Activated T-cell treated with anti-CD3 and anti-CD28 coated beads for 24 hours (primary cell): ENCODE measurements at regions not wholly inside any gene's neighbourhood (a gene's known extent, or its start where the extent isn't known, plus 50 kb on each side); places are given as distances from the start of the nearest gene placed in this dataset.

Experiments used
- DNase-seq: peaks from one replicate; pipeline ENCODE4 v3.0.0-alpha.2; 2020; ENCODE audit warnings: low read depth

DNA sequence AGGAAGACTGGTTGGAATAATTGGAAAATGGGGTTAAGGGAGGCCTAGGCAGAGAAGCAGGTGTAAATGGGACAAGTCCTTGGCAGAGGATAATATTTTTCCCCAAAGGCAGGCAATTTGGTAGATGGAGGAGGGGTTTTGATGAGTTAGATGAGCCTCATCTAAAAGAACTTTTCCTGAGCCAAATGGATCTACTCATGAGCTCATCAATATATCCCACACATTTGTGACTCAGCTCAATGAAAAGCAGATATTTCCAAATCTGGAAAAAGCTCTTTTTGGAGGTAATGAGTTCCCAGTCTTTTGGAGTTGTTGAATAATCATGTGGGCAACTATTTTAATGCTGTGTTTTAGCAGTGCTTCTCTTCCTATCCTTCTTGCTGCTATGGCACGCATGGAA, 685.5 kb upstream of the CITED2 start:
- no peak for DNase-seq

DNA sequence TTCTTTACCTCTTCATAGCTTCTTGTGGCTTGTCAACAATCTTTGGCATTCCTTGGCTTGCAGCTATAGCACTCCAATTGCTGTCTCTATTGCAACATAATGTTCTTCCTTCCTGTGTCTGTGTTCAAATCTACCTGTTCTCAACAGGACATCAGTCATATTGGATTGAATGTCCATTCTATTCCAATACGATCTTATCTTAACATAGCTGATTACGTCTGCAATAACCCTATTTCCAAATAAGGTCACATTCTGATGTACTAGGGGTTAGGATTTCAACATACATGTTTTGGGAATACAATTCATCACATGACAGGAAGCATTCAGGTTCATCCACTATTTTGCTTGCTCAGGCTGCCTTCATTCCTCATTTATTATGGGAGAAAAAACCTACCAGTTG, 684.4 kb upstream of the CITED2 start:
- no peak for DNase-seq

DNA sequence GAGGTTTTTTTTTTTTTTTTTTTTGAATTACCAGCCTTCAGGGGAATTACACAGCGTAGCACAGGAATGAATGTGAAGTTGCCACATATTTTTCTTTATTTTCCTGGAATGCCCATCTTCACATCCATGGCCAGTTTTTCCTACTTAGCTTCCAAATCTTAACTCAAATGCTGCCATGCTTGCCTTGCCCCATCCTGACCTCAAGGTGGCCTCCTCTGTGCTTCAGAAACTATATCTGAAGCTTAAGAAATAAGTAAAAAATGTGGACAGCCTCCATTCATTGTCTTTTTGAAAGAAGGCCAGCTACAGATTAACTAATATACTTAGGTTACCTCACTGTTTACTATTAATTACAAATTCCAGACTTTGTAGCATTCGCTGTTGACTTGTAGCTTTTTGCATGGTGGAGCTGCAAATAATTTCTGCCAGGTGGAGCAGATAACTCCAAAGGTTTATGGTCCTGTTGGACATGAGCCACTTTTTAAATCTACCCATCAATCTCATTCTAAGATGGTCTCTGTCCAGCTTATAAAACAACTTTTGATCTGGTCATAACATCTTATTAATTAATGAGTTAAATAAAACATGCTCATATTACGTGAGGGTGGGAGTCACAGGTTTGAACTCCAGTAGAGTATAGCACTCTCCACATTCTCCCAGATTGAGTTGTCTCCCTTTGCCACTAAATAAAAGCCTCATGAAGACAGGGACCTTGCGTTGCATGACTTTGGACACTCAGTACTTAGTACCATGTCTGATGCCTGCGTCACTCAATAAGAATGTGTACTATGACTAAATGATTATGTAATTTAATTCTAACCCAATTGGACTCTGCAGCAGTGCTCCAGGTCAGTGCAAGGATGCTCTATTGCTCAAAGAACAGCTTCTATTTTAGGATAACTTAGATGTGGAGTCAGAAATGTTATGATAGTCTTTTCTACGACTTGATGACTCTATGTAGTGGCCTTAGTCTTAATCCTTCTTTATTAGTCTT, 678.6 kb upstream of the CITED2 start:
- DNase-seq, result no peak

DNA sequence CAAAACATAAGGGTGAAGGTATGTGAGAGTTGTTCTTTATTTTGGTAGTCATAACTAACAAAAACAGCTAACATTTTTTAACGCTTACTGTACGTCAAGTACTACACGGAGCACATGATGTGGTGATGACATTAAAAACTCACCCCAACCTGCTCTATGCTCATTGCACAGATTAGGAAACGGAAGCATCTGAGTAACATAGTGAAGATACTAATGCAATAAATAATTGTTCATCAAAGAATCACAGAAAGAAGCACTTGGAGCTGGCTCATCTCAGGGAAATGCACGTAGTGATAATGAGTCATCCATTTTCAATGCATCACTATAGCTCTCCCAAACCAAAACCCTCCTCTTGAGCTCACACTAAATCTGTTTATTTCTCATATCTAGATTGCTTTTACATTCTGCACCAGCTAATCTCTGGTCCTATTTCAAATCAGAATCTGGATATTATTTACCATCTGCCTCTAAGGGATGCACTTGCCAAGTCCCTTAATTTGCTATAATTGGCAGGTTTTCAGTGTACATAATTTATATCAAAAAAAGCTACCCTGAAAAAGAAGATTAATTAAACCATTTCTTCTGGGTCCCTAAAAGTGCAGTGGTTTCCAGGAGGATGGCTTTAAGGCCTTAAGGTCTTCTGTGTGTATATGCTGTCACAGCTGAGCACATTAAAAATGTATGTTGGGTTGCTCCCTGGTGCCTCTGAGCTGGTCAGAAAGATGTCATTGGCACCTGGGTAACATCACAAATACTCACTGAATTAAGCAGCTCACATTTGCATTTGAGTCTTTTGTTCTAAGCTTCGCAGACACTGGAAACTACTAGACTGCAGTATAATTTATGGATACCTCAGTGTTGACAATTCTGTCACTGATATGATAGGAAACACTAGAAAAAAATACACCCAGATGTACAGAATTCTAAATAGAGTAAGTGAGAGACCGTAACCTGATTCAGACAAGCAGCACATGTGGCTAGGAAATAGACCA, 677.4 kb upstream of the CITED2 start:
- DNase-seq, result no peak

DNA sequence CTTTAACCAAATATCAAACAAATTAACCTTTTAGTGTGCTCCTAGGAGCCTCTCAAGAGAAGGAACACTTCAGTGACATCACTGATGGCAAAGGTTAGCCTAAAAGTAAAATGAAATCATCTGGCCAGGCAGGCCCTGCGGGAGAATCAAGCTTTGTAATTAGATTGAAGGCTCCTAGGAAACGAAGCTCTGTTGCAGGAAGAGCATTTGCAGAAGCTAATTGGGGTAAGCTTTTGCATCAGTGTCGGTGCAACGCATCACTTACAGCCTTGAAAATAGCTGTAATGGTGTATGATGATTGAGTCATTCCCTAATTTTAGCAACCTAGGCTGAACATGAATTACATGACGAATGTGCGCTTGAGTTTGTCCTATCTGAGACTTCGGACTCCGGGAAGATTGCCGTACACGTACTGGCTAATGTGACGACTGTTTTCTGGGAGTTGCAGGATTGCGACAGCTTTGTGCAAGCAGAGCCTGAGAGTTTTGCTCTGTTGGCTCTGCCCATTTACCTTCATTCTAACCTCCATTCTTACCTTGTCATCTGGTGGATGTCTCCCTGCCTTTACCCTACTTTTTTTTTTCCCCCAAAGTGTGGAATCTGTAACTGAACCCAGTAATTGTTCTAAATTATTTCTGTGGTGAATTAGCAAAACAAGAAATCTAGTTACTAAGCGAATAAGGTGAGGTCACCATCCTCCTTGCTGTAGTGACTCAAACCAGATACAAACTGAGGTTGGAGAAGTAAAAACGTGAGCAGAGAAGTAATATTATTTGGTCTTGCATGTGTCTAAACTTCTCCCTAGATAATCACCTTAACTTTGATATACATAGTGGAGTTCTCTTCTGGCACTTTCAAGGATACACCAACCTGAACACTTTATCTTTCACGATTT, 675.9 kb upstream of the CITED2 start:
- DNase-seq, result no peak

DNA sequence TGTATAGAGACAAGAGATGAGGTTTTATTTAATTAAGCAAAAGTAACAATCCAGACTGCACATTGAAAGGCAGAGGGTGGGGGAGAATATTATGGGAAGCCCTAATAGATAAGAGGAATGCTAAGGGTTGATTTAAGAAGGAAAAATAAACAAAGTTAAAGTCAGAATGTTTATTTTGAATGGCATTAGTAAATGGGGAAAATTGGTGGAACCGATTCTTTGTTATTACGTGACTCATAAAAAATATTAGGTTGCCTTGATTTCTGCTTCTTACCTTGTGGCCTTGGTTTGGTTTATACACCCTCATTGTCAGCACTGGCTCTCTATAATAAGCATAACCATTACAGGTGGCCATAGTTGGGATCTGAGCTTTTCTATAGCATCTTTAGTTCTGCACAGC, 674.8 kb upstream of the CITED2 start:
- DNase-seq, result no peak

DNA sequence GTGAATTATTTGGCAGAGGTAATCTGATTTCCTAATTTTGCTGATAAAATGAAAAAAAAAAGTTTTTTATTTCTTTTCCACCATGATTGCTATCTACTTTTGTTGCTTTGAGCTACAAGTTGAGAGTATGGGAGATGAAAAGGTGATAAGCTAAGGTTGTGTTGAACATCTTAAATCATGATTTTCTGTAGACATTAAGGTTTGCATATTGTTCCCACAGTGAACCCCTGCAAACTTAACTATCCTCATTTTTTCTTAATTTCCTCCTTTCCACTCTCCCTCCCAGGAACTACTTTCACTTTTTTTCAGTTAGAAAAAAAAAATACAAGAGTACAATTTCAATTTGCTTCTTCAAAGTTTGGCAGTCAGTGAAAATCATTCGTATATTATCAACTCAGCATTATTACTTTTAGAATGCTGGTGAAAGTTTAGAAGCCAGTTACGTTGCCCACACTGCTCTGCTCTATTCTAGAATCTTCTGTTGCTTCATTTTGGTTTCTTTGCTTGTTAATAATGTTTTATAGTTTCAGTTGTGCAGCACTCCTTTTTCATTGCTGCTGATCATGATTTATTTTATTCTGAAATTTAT, 673.8 kb upstream of the CITED2 start:
- no peak for DNase-seq

DNA sequence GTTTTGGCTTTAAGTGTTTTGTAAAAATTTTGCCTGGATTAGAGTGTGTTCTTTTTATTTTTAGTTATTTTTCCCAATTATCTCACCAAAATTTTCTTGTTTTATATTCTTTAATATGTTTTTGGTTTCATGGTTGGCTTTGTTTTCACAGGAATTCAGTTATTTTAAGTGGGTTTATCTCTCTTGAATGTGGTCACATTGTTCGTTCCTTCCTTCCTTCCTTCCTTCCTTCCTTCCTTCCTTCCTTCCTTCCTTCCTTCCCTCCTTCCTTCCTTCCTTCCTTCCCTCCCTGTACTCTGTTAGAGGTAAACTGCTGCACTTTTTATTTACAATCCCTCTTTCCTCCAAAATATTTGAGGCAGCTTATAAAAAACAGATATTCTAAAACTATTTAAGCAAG, 672.9 kb upstream of the CITED2 start:
- DNase-seq, result no peak

DNA sequence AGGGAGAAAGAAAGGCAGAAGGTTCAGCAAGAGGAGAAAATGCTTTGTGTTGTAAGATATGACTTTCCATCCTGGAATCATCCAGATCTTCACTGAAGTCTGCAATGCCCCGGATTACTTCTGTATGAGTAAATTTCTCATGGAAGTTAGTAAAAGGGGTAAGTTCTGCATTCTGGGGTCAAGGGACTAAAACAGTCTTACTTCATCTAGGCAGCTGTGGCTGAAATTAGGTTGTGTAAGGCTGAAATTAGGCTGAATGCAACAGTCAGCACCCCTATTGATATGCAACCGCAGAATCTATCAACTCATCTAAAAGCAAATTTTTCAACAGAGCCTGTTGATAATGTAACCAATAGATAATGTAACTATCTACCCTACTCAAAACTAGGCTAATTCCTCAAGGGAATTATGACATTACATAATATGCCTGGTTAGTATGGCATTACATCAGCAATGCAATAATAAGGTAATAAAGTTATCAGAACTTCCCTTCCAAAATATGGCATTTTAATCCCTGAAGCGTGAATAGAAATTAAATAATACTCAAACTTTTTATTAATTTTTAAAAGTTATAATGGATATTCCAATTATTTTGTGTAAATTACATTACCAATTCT, 671.7 kb upstream of the CITED2 start:
- no peak for DNase-seq

DNA sequence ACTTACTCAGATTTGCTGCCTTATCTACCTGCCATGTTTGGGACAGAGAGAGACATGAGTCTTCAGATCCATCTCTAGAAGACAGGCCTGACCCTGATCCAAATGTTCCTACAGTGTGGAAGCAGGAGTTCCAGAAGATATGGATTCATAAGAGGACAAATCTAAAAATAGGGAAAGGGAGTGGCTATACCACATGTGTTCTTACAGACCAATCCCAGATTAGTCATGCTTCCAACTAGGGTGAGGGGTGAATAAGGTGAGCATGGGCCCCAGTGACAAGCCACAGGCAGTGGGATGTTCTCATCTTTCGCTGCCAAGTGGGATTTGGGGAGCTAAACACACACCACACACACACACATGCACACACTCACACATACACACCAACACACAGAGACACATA, 670.7 kb upstream of the CITED2 start:
- no peak for DNase-seq

DNA sequence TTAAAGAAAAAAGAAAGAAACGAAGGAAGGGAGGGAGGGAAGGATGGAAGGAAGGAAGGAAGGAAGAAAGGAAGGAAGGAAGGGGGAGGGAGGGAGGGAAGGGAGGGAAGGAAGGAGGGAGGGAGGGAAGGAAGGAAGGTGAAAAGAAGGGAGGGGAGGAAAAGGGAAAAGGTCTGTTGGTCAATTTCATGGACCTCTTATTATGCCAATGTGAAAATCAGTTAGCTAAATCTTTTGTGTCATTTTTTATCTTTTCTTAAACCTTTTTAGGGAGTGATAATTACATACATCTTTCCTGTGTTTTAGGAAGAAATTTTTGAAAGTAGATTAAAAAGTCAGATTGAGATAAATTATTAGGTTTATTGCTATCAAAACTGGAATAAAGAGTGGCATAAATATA, 670.2 kb upstream of the CITED2 start:
- no peak for DNase-seq

DNA sequence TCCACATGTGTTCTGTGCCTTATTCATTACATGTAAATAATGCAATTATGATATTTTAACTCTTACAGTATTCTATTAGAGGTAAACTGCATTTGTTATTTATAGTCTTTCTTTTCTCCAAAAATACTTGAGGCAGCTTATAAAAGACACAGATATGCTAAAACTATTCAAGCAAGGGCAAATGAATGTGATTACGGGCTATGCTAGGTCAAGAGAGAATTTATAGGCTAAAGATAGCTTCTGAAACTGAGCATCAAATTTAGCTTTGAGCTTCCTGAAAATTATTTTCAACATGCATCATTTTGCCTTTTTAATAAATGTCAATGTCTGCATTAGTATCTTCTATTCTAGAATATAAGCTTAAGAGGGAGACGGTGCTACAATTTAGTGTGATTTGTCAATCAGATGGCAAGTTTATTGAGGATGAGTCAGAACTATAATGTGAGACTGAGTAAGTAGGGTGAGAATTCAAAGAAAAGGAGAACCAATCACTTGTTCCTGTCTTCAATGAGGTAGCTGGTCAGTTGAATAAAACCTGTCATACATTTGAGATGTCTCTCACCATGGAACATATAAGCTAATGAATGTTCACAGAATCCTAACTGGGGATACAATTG, 669.4 kb upstream of the CITED2 start:
- no peak for DNase-seq

DNA sequence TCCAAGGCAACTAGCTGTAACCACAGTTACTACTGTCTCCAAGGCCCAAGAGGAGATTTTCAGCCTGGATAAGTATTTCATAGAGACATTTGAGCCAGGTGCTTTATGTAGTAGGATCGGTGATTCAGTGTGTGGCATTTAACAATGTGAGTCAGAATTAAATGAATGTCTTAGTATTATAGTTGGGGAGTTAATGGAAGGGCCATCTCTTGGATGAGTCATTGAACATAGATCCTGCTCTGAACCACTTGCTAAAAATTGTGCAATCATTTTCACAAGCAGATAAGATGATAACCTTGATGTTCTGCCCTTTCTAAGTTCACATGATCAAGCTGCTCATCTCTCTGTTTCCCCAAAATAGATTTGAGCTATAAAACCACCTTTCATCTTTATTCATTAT, 668.9 kb upstream of the CITED2 start:
- DNase-seq, result no peak

DNA sequence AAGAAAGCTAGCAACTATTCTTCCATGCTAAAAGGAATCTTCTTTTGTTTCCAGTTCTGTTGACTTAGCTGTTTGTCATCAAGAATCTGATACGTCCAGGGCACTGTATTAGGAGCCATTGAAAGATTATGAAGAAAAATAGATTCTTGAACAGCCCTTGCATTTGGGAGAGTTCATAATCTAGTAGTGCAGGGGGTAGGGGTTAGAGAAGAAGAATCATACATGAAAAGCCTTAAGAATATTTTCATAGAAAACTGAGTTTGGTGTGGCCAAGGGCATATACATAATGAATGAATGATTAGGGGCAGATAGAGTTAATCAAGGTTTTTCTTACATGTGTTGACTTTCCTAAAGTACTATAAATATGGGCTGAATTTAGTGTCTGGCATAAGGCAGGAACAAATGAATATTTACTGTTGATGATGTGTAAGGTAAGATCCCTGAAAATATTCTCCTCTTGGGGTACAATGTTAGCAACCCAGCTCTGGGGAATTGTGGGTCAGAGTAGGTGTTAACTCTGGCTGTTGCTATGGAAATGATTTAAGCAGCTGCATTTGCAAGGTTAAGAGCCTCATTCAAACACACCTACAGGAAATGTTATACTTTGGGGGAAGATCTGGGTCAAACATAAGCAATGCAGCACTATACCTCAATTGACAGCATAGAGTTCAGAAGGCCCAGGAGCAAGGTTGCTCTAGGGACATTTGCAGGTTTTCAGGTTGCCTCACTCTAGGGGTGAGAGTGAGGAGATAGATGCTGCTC, 667.3 kb upstream of the CITED2 start:
- no peak for DNase-seq

DNA sequence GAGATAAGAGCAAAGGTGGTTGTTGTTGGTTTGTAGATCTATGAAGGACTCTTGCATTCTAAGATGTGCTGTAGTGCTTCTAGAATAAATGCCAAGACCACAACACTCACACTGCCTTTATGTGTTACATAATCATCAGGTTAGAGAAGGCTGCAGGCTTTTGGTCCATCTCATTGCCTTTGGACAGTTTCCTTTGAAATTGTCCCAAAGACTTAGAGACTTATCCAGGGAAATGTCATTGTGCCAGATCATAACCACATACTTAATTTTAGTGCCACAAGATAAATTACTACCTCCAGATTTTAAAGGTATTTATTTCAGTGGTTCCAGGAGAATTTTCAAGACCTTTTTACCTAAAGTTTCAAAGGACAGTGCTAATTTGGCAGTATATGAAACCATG, 666.6 kb upstream of the CITED2 start:
- no peak for DNase-seq

DNA sequence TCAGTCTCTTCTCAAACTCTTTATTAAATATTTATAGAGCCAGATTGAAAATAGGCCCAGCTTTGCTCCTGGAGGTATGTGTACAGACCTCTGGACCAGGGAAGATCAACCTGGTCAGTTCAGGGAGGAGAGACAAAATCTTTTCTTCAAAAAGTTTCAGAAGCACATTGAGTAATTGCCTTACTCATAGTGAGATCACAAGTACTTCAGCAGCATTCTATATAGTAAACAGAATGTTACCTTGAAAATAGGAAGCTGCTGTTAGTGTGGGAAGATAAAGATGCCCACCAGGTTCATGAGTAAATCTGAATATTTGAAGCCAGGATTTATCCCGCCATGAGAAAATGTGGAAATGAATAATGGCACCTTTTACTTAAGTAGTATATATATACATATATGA, 665.9 kb upstream of the CITED2 start:
- DNase-seq, result no peak

DNA sequence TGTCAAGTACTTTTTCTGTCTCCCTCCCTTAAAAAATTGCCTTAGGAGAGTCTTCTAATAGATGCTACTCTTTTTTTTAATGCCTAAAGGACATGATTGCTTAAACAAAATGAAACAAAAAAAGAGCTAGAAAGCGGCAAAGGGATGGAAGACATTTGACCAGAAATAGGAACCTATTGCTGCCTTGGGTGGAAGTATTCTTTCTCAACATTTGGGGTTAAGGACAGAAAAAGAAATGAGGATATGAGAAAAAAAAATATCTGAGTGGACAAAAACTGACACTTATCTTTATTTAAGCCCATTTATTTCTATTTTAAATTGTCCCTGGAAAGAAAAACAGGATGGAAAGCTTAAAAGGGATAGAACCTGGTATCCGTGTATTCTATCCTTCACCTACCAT, 664.9 kb upstream of the CITED2 start:
- no peak for DNase-seq

DNA sequence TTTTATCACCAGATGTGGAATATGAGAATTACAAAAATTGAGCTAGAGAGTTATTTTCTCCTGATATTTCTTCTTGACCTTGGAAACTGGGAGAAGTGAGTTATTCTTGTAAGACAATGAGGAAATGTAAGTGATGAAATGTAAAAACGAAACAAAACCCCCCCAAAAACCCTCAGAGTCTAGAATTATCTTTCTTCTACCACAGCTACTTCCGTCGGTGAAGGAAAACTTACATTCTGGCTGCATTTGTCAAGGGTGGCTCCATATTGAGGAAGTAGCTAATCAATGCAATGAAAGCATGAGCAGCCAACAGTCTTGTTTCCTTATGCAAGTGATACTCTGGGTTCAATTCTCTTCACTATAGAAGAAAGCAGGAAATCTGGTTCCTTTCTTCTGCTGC, 661.7 kb upstream of the CITED2 start:
- DNase-seq, result no peak

DNA sequence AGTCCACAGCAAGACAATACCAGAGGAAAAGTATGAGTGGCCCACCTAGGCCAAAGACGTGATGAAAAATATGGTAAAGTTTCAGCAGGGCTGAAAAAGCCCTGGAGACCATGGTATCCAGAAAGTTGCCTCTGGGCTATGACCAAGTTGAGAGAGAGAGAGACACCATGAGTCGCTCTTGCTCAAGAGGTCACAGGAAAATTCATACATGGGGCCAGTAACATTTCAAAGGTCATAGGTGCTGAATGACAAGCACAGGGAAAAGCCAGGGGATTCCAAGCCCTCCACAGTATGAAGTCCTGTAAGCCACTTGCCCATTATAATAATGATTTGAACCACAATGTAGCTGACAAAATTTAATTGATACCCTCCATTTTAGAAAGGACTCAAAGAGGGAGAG, 657.7 kb upstream of the CITED2 start:
- no peak for DNase-seq

DNA sequence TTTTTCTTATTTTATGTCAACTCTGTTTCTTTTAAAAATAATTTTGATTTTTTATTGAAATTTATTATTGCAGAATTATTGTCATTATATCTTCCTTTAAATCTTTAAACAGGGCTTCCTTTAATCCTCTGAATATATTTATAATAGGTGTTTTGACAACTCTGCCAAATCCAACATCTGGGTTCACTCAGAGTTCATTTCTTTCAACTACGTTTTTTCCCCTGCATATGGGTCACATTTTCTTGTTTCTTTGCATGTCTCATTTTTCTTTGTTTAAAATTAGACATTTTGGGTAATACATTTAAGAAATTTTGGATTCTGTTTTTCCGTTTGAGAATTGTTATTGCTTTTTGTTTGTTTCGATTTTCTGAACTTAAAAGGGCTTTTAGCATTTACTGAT, 655.1 kb upstream of the CITED2 start:
- DNase-seq, result no peak
